GM23338 (cell line): ENCODE measurements at regions not wholly inside any gene's neighbourhood (a gene's known extent, or its start where the extent isn't known, plus 50 kb on each side); places are given as distances from the start of the nearest gene placed in this dataset.

ENCODE experiments used
- ATAC-seq: fragments of 200-7000 bp; cut with Tn5 transposase; 3 replicates; pipeline ENCODE4 v1.9.1; 2020
- DNase-seq: peaks from one replicate; pipeline ENCODE4 v3.0.0-alpha.2; 2015; ENCODE audit warnings: low spot score
- H2AFZ ChIP-seq: fragments of 200-600 bp; sonication (generic); 2 replicates; pipeline ENCODE4 v1.8.0; 2016; ENCODE audit warnings: antibody characterized with exemption, mild to moderate bottlenecking, moderate library complexity
- H3F3A ChIP-seq: fragments of 200-600 bp; sonication (generic); replicated peaks from 2 replicates; pipeline ENCODE4 v1.8.0; 2017; ENCODE audit warnings: antibody characterized with exemption, mixed run types, low read depth
- H3K27ac ChIP-seq: fragments of 200-600 bp; sonication (generic); 2 replicates; pipeline ENCODE4 v1.6.1; 2016; ENCODE audit warnings: low read depth
- H3K27me3 ChIP-seq: fragments of 200-600 bp; sonication (generic); 2 replicates; pipeline ENCODE4 v1.8.0; 2016; ENCODE audit warnings: mild to moderate bottlenecking, mixed run types, moderate library complexity; ENCODE audit not compliant: insufficient read depth
- H3K36me3 ChIP-seq: fragments of 200-600 bp; sonication (generic); 2 replicates; pipeline ENCODE4 v1.8.0; 2016; ENCODE audit warnings: mild to moderate bottlenecking; ENCODE audit not compliant: insufficient read depth
- H3K4me1 ChIP-seq: fragments of 200-600 bp; sonication (generic); 2 replicates; pipeline ENCODE4 v1.8.0; 2016; ENCODE audit warnings: mild to moderate bottlenecking, moderate library complexity; ENCODE audit not compliant: insufficient read depth
- H3K4me2 ChIP-seq: fragments of 200-600 bp; sonication (generic); 2 replicates; pipeline ENCODE4 v1.7.1; 2017; ENCODE audit warnings: mixed run types
- H3K4me3 ChIP-seq: fragments of 200-600 bp; sonication (generic); 2 replicates; pipeline ENCODE4 v1.6.1; 2016; ENCODE audit warnings: mixed run types
- H3K79me2 ChIP-seq: fragments of 200-600 bp; sonication (generic); replicated peaks from 2 replicates; pipeline ENCODE4 v1.8.0; 2017; ENCODE audit warnings: mild to moderate bottlenecking; ENCODE audit not compliant: insufficient read depth
- H3K9me2 ChIP-seq: fragments of 200-600 bp; sonication (generic); 2 replicates; pipeline ENCODE4 v1.8.0; 2017; ENCODE audit not compliant: insufficient read depth
- H4K20me1 ChIP-seq: fragments of 200-600 bp; sonication (generic); replicated peaks from 2 replicates; pipeline ENCODE4 v1.8.0; 2017; ENCODE audit warnings: mild to moderate bottlenecking; ENCODE audit not compliant: insufficient read depth
- H3K27ac Mint-ChIP-seq: 2 replicates; pipeline ENCODE4 v1.8.0; 2020; ENCODE audit warnings: inconsistent platforms, mild to moderate bottlenecking, moderate library complexity, mixed read lengths
- H3K27me3 Mint-ChIP-seq: 3 replicates; pipeline ENCODE4 v1.8.0; 2022; ENCODE audit warnings: low read depth, mild to moderate bottlenecking, moderate library complexity, mixed read lengths, inconsistent platforms; ENCODE audit not compliant: insufficient read depth, poor library complexity
- H3K36me3 Mint-ChIP-seq: 3 replicates; pipeline ENCODE4 v1.8.0; 2021; ENCODE audit warnings: low read depth, mild to moderate bottlenecking, inconsistent platforms, moderate library complexity, mixed read lengths
- H3K4me1 Mint-ChIP-seq: 3 replicates; pipeline ENCODE4 v1.8.0; 2020; ENCODE audit warnings: mild to moderate bottlenecking, inconsistent platforms, mixed read lengths
- H3K4me3 Mint-ChIP-seq: 3 replicates; pipeline ENCODE4 v1.8.0; 2021; ENCODE audit warnings: moderate library complexity, mild to moderate bottlenecking, inconsistent platforms, mixed read lengths
- H3K9me3 Mint-ChIP-seq: 3 replicates; pipeline ENCODE4 v1.8.0; 2020; ENCODE audit warnings: moderate library complexity, mild to moderate bottlenecking, inconsistent platforms, mixed read lengths
- EZH2 ChIP-seq: fragments of 200-600 bp; sonication (generic); IDR thresholded peaks from one replicate; pipeline ENCODE4 v1.8.0; 2017; ENCODE audit warnings: antibody characterized with exemption, mild to moderate bottlenecking, low read depth; ENCODE audit not compliant: unreplicated experiment
- NANOG ChIP-seq: IDR thresholded peaks from 2 replicates; pipeline ENCODE4 v1.6.1; 2016; ENCODE audit warnings: antibody characterized with exemption, borderline replicate concordance
- ZNF114 ChIP-seq: fragments of 250-450 bp; sonication (Bioruptor Pico); IDR thresholded peaks from 2 replicates; pipeline ENCODE4 v1.5.0; 2020; ENCODE audit warnings: mild to moderate bottlenecking, moderate library complexity
- ZNF331 ChIP-seq: fragments of 250-450 bp; sonication (Bioruptor Pico); IDR thresholded peaks from 2 replicates; pipeline ENCODE4 v1.5.0; 2020; ENCODE audit warnings: low read depth, mild to moderate bottlenecking, moderate library complexity
- ZNF462 ChIP-seq: fragments of 250-450 bp; sonication (Bioruptor Pico); IDR thresholded peaks from 2 replicates; pipeline ENCODE4 v1.5.0; 2020; ENCODE audit warnings: mild to moderate bottlenecking, moderate library complexity
- TF ChIP-seq, protein P1 (sequence below): IDR thresholded peaks from 2 replicates; pipeline ENCODE4 v1.6.1; 2016; ENCODE audit warnings: antibody characterized with exemption
- TF ChIP-seq, protein P2 (sequence below): IDR thresholded peaks from one replicate; pipeline ENCODE4 v1.6.1; 2018; ENCODE audit warnings: antibody characterized with exemption; ENCODE audit not compliant: unreplicated experiment

DNA sequence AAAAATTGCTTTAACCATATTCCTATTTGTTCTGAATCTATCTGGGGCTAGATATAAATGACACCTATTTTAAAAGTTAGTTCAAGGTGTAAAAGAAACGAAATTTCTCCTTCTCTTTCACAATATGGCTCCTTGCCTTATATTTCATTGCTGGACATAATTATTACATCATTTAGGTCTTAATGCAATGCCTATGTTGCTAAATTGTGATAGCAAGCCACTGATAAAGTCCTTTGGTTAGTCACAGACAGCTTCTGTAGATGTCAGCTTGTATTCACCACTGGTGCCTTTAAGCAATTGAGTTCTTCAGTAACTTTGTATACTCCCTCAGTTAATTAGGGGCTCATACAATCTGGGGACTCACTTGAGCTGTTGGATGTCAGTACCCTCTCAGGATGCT is 1236.6 kb downstream of the GATA3 start:
- Histone ChIP-seq H3K36me3 (no peaks in the 10 kb centered on the region), H4K20me1 (no peaks in the 10 kb centered on the region), H3K79me2 (no peaks in the 10 kb centered on the region), H3K4me1 (0 out of 2 replicates have a peak, but pooled peaks cover 5% of the 10 kb centered on the region), H3K4me3 (no peak overlapping the region), H3F3A (no peaks in the 10 kb centered on the region), H3K9me2 (no peaks in the 10 kb centered on the region), H2AFZ (no peak overlapping the region), H3K27ac (no peak overlapping the region), H3K27me3 (no peaks in the 10 kb centered on the region), H3K4me2 (no peak overlapping the region)
- Mint-ChIP-seq H3K27ac (no peak overlapping the region), H3K27me3 (no peaks in the 10 kb centered on the region), H3K9me3 (no peaks in the 10 kb centered on the region), H3K36me3 (no peaks in the 10 kb centered on the region), H3K4me1 (peaks cover 6% of the 10 kb centered on the region; the same call in 1 of the 3 replicates), H3K4me3 (no peak overlapping the region)
- ATAC-seq: no peak
- TF ChIP-seq ZNF462 (CRISPR knock-in tag) (no peak), NANOG (no peak), ZNF114 (CRISPR knock-in tag) (no peak), ZNF331 (CRISPR knock-in tag) (no peak), EZH2 (no peak)
- TF ChIP-seq, protein P1, sequence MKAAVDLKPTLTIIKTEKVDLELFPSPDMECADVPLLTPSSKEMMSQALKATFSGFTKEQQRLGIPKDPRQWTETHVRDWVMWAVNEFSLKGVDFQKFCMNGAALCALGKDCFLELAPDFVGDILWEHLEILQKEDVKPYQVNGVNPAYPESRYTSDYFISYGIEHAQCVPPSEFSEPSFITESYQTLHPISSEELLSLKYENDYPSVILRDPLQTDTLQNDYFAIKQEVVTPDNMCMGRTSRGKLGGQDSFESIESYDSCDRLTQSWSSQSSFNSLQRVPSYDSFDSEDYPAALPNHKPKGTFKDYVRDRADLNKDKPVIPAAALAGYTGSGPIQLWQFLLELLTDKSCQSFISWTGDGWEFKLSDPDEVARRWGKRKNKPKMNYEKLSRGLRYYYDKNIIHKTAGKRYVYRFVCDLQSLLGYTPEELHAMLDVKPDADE: no peak
- TF ChIP-seq, protein P2, sequence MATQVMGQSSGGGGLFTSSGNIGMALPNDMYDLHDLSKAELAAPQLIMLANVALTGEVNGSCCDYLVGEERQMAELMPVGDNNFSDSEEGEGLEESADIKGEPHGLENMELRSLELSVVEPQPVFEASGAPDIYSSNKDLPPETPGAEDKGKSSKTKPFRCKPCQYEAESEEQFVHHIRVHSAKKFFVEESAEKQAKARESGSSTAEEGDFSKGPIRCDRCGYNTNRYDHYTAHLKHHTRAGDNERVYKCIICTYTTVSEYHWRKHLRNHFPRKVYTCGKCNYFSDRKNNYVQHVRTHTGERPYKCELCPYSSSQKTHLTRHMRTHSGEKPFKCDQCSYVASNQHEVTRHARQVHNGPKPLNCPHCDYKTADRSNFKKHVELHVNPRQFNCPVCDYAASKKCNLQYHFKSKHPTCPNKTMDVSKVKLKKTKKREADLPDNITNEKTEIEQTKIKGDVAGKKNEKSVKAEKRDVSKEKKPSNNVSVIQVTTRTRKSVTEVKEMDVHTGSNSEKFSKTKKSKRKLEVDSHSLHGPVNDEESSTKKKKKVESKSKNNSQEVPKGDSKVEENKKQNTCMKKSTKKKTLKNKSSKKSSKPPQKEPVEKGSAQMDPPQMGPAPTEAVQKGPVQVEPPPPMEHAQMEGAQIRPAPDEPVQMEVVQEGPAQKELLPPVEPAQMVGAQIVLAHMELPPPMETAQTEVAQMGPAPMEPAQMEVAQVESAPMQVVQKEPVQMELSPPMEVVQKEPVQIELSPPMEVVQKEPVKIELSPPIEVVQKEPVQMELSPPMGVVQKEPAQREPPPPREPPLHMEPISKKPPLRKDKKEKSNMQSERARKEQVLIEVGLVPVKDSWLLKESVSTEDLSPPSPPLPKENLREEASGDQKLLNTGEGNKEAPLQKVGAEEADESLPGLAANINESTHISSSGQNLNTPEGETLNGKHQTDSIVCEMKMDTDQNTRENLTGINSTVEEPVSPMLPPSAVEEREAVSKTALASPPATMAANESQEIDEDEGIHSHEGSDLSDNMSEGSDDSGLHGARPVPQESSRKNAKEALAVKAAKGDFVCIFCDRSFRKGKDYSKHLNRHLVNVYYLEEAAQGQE: no peak
- DNase-seq: no peak
